Gastrocnemius medialis (tissue), 4 donors: ENCODE measurements at regions not wholly inside any gene's neighbourhood (a gene's known extent, or its start where the extent isn't known, plus 50 kb on each side); places are given as distances from the start of the nearest gene placed in this dataset.

Source experiments
- ATAC-seq, 2 donors: fragments of 150-250 bp; one replicate each; pipeline ENCODE4 v1.9.1; 2016
- DNase-seq, 2 donors: peaks; one replicate each; pipeline ENCODE4 v3.0.0-alpha.2; 2019
- H3K27ac ChIP-seq, 4 donors: fragments of 200-600 bp; sonication (generic); 1 replicate in 1 of 4; 2 replicates in 3 of 4; pipeline ENCODE4 v1.5.1; 2016 to 2018; ENCODE audit warnings: mild to moderate bottlenecking in 2 of 4, moderate library complexity in 1 of 4
- H3K27me3 ChIP-seq, 3 donors: fragments of 200-600 bp; sonication (generic) in 2 of 3; 1 replicate in 1 of 3; 2 replicates in 2 of 3; pipeline versions ENCODE4 v1.5.1 to v1.6.0; 2016 to 2019; ENCODE audit warnings: mild to moderate bottlenecking in 1 of 3, moderate library complexity in 1 of 3
- H3K36me3 ChIP-seq, 2 donors: fragments of 200-600 bp; sonication (generic) in 1 of 2; one replicate each; pipeline ENCODE4 v1.5.1; 2017 to 2018
- H3K4me1 ChIP-seq, 2 donors: fragments of 200-600 bp; sonication (generic) in 1 of 2; one replicate each; pipeline ENCODE4 v1.5.1; 2016 to 2017; ENCODE audit warnings: mild to moderate bottlenecking in 2 of 2
- H3K4me3 ChIP-seq, 4 donors: fragments of 200-600 bp; sonication (generic) in 3 of 4; 1 replicate in 1 of 4; 2 replicates in 3 of 4; pipeline ENCODE4 v1.5.1; 2016 to 2019; ENCODE audit warnings: mild to moderate bottlenecking in 2 of 4
- H3K9me3 ChIP-seq, 3 donors: fragments of 200-600 bp; sonication (generic) in 2 of 3; 1 replicate in 1 of 3; 2 replicates in 2 of 3; pipeline ENCODE4 v1.5.1; 2016 to 2019
- CTCF ChIP-seq, 5 experiments: fragments of 450-650 bp in 3 of 5; fragments of 200-600 bp in 2 of 5; sonication (generic) in 2 of 5; IDR thresholded peaks in 4 of 5; conservative IDR thresholded peaks in 1 of 5; 1 replicate in 4 of 5; 2 replicates in 1 of 5; pipeline ENCODE4 v1.5.1; 2016 to 2019; ENCODE audit warnings: antibody characterized with exemption in 5 of 5, mild to moderate bottlenecking in 3 of 5, moderate library complexity in 3 of 5
- POLR2A ChIP-seq, 2 donors: fragments of 450-650 bp; IDR thresholded peaks; one replicate each; pipeline ENCODE4 v1.6.1; 2017; ENCODE audit warnings: antibody characterized with exemption in 2 of 2, mild to moderate bottlenecking in 2 of 2, moderate library complexity in 2 of 2
- in situ Hi-C, 4 donors: fragments of 200-750 bp; cut with MboI; loops; one replicate each; pipeline versions ENCODE4 v1.15.0 to v1.8.0; 2017; ENCODE audit warnings: low sequenced_read_pairs in 4 of 4
- intact Hi-C: fragments of 100-400 bp; cut with DNase I; formaldehyde crosslinking; loops from one replicate; pipeline ENCODE4 v1.15.1; 2023; ENCODE audit warnings: low total_unique reads

- H3K4me3 ChIP-seq = no peak overlapping the region
- ATAC-seq (no peak), DNase-seq (no peak)
- TF ChIP-seq POLR2A (IDR thresholded peaks at IDR 0.05) (no peak), CTCF (IDR thresholded peaks at IDR 0.05 in 4 of 5, conservative IDR thresholded peaks at IDR 0.05 in 1 of 5) (no peak)
- H3K36me3 ChIP-seq = no peaks in the 10 kb centered on the region
- peaks cover 3 to 6% (median 6%) of the 10 kb centered on the region in 3 donors for H3K27me3 ChIP-seq
- H3K9me3 ChIP-seq = no peaks in the 10 kb centered on the region
- in situ Hi-C loops = no loop called here
- H3K27ac ChIP-seq = no peak overlapping the region
- no peaks in the 10 kb centered on the region for H3K4me1 ChIP-seq
- intact Hi-C loops = no loop called here
These were observed 109.5 kb upstream of the CDCA7L start for GRCh38 chr7:22055226-22055625.

- H3K36me3 ChIP-seq = no peaks in the 10 kb centered on the region
- ATAC-seq (no peak), DNase-seq (no peak)
- H3K27me3 ChIP-seq = peaks cover 9 to 22% (median 15%) of the 10 kb centered on the region in 3 donors
- in situ Hi-C loops = no loop called here
- intact Hi-C loops = no loop called here
- H3K27ac ChIP-seq = no peak overlapping the region
- H3K9me3 ChIP-seq = no peaks in the 10 kb centered on the region
- H3K4me3 ChIP-seq = no peak overlapping the region
- TF ChIP-seq CTCF (IDR thresholded peaks at IDR 0.05 in 4 of 5, conservative IDR thresholded peaks at IDR 0.05 in 1 of 5) (no peak), POLR2A (IDR thresholded peaks at IDR 0.05) (no peak)
- no peaks in the 10 kb centered on the region for H3K4me1 ChIP-seq
These were observed 107.1 kb upstream of the CDCA7L start for GRCh38 chr7:22052674-22053365.

- Histone ChIP-seq H3K27ac (no peak overlapping the region), H3K4me1 (no peaks in the 10 kb centered on the region), H3K9me3 (no peaks in the 10 kb centered on the region), H3K36me3 (no peaks in the 10 kb centered on the region), H3K27me3 (peaks cover 9 to 24% (median 15%) of the 10 kb centered on the region in 3 donors), H3K4me3 (no peak overlapping the region)
- ATAC-seq (no peak), DNase-seq (no peak)
- in situ Hi-C loops = no loop called here
- intact Hi-C loops = no loop called here
- TF ChIP-seq POLR2A (IDR thresholded peaks at IDR 0.05) (no peak), CTCF (IDR thresholded peaks at IDR 0.05 in 4 of 5, conservative IDR thresholded peaks at IDR 0.05 in 1 of 5) (no peak)
These were observed 106.4 kb upstream of the CDCA7L start for GRCh38 chr7:22051886-22052673.

GRCh38 chr7:22049766-22050500, 104.2 kb upstream of the CDCA7L start:
- H3K4me1 ChIP-seq = no peaks in the 10 kb centered on the region
- peaks cover 9 to 24% (median 15%) of the 10 kb centered on the region in 3 donors for H3K27me3 ChIP-seq
- DNase-seq (no peak), ATAC-seq (no peak)
- H3K27ac ChIP-seq = no peak overlapping the region
- in situ Hi-C loops = no loop called here
- H3K4me3 ChIP-seq = no peak overlapping the region
- intact Hi-C loops = no loop called here
- no peaks in the 10 kb centered on the region for H3K9me3 ChIP-seq
- H3K36me3 ChIP-seq = no peaks in the 10 kb centered on the region
- TF ChIP-seq POLR2A (IDR thresholded peaks at IDR 0.05) (no peak), CTCF (IDR thresholded peaks at IDR 0.05 in 4 of 5, conservative IDR thresholded peaks at IDR 0.05 in 1 of 5) (no peak)
